IMR-90 (cell line): ENCODE measurements at regions not wholly inside any gene's neighbourhood (a gene's known extent, or its start where the extent isn't known, plus 50 kb on each side); places are given as distances from the start of the nearest gene placed in this dataset.

Experiments used
- ATAC-seq: fragments of 200-7000 bp; cut with Tn5 transposase; 2 replicates; pipeline ENCODE4 v1.9.1; 2020; ENCODE audit warnings: low read depth, mild to moderate bottlenecking, moderate library complexity
- BruUV-seq: library from RNA; stranded (reverse); fragments of 400-500 nt; replicated peaks from 2 replicates; lab custom pipeline; 2021; lab: Mats Ljungman, UMichigan
- CTCF ChIA-PET: fragments of 300-600 bp; formaldehyde crosslinking; extraction: SDS; loops from one replicate; lab custom pipeline; 2021; ENCODE audit warnings: antibody characterized with exemption; lab: Yijun Ruan, JAX
- POLR2A ChIA-PET: fragments of 300-600 bp; sonication (Branson Sonifier 250); formaldehyde crosslinking; loops from one replicate; lab custom pipeline; 2022; ENCODE audit warnings: antibody characterized with exemption; ENCODE audit not compliant: unreplicated experiment; lab: Charles Lee
- DNase-seq: peaks from one replicate; pipeline ENCODE4 v3.0.0; 2013
- H2AFZ ChIP-seq: replicated peaks from 2 replicates; pipeline ENCODE3; 2013; ENCODE audit warnings: low read length, mild to moderate bottlenecking; ENCODE audit not compliant: poor library complexity
- H2AK5ac ChIP-seq: 2 replicates; pipeline ENCODE4 v1.6.1; 2013; ENCODE audit warnings: low read depth, low read length, inconsistent platforms
- H2AK9ac ChIP-seq: replicated peaks from 2 replicates; pipeline ENCODE3; 2013; ENCODE audit warnings: mild to moderate bottlenecking, low read depth, low read length, moderate library complexity; ENCODE audit not compliant: poor library complexity
- H2BK120ac ChIP-seq: 2 replicates; pipeline ENCODE4 v1.6.1; 2013; ENCODE audit warnings: low read depth, low read length, inconsistent platforms
- H2BK15ac ChIP-seq: 3 replicates; pipeline ENCODE4 v1.6.1; 2013; ENCODE audit warnings: low read depth, low read length, inconsistent platforms
- H2BK20ac ChIP-seq: 2 replicates; pipeline ENCODE4 v1.6.1; 2013; ENCODE audit warnings: low read depth, mild to moderate bottlenecking, inconsistent platforms, low read length, moderate library complexity
- H2BK5ac ChIP-seq: 2 replicates; pipeline ENCODE4 v1.6.1; 2013; ENCODE audit warnings: mild to moderate bottlenecking, low read depth, low read length, inconsistent platforms; ENCODE audit not compliant: poor library complexity, severe bottlenecking
- H3K14ac ChIP-seq: replicated peaks from 2 replicates; pipeline ENCODE4 v1.6.1; 2013; ENCODE audit warnings: low read depth, low read length, inconsistent platforms
- H3K18ac ChIP-seq: 2 replicates; pipeline ENCODE4 v1.6.1; 2013; ENCODE audit warnings: low read depth, low read length, control low read depth
- H3K23ac ChIP-seq: 2 replicates; pipeline ENCODE4 v1.6.1; 2013; ENCODE audit warnings: low read depth, low read length, inconsistent platforms
- H3K27ac ChIP-seq: 2 replicates; pipeline ENCODE4 v1.5.1; 2013; ENCODE audit warnings: mild to moderate bottlenecking, control low read depth, low read length; ENCODE audit not compliant: insufficient read depth
- H3K27me3 ChIP-seq: 2 replicates; pipeline ENCODE4 v1.6.1; 2013; ENCODE audit warnings: low read length; ENCODE audit not compliant: control insufficient read depth, insufficient read depth
- H3K36me3 ChIP-seq: 2 replicates; pipeline ENCODE4 v1.6.1; 2013; ENCODE audit warnings: low read length, mixed read lengths; ENCODE audit not compliant: control insufficient read depth, insufficient read depth
- H3K4ac ChIP-seq: 2 replicates; pipeline ENCODE4 v1.6.1; 2013; ENCODE audit warnings: low read depth, low read length, inconsistent platforms
- H3K4me1 ChIP-seq: 2 replicates; pipeline ENCODE4 v1.6.1; 2013; ENCODE audit warnings: low read length, mixed read lengths; ENCODE audit not compliant: control insufficient read depth, insufficient read depth
- H3K4me2 ChIP-seq: 2 replicates; pipeline ENCODE4 v1.6.1; 2013; ENCODE audit warnings: low read depth, mild to moderate bottlenecking, control low read depth, low read length, moderate library complexity
- H3K4me3 ChIP-seq: 2 replicates; pipeline ENCODE4 v1.5.1; 2013; ENCODE audit warnings: low read depth, mild to moderate bottlenecking, control low read depth, low read length, moderate library complexity; ENCODE audit not compliant: insufficient read depth
- H3K56ac ChIP-seq: 2 replicates; pipeline ENCODE4 v1.6.1; 2013; ENCODE audit warnings: low read length, inconsistent platforms; ENCODE audit not compliant: insufficient read depth; ENCODE audit errors: extremely low read depth
- H3K79me1 ChIP-seq, 2 experiments: 2 replicates each; pipeline ENCODE4 v1.6.1; 2013; ENCODE audit warnings: low read length in 2 of 2, inconsistent platforms in 1 of 2, low read depth in 1 of 2
- H3K9ac ChIP-seq: 2 replicates; pipeline ENCODE4 v1.6.1; 2013; ENCODE audit warnings: low read depth, low read length, control low read depth
- H3K9me1 ChIP-seq: 2 replicates; pipeline ENCODE4 v1.6.1; 2013; ENCODE audit warnings: low read length, inconsistent platforms; ENCODE audit not compliant: insufficient read depth
- H3K9me3 ChIP-seq: 2 replicates; pipeline ENCODE4 v1.6.1; 2013; ENCODE audit warnings: low read length; ENCODE audit not compliant: control insufficient read depth, insufficient read depth
- H4K20me1 ChIP-seq: 2 replicates; pipeline ENCODE4 v1.6.1; 2013; ENCODE audit warnings: low read length, inconsistent platforms; ENCODE audit not compliant: insufficient read depth
- H4K5ac ChIP-seq: 2 replicates; pipeline ENCODE4 v1.6.1; 2013; ENCODE audit warnings: mild to moderate bottlenecking, low read depth, low read length, control low read depth
- H4K8ac ChIP-seq, 2 experiments: 2 replicates each; pipeline ENCODE4 v1.6.1; 2013; ENCODE audit warnings: low read depth in 2 of 2, low read length in 2 of 2, control low read depth in 1 of 2, inconsistent platforms in 1 of 2
- H4K91ac ChIP-seq: 2 replicates; pipeline ENCODE4 v1.6.1; 2013; ENCODE audit warnings: low read depth, low read length, inconsistent platforms; ENCODE audit not compliant: insufficient read depth
- BHLHE40 ChIP-seq: fragments of 150-350 bp; IDR thresholded peaks from 2 replicates; pipeline ENCODE4 v1.6.1; 2016; ENCODE audit warnings: mild to moderate bottlenecking, low read depth, low read length
- CEBPB ChIP-seq: IDR thresholded peaks from 2 replicates; pipeline ENCODE4 v1.6.1; 2012; ENCODE audit warnings: low read depth, low read length, improper control_type of control experiment
- CHD1 ChIP-seq: IDR thresholded peaks from 2 replicates; pipeline ENCODE4 v1.6.1; 2012; ENCODE audit warnings: low read depth, low read length, improper control_type of control experiment
- MAZ ChIP-seq: IDR thresholded peaks from 2 replicates; pipeline ENCODE4 v1.6.1; 2012; ENCODE audit warnings: low read depth, mild to moderate bottlenecking, low read length, improper control_type of control experiment, moderate library complexity, borderline replicate concordance
- MXI1 ChIP-seq: IDR thresholded peaks from 2 replicates; pipeline ENCODE4 v1.6.1; 2012; ENCODE audit warnings: low read depth, mild to moderate bottlenecking, low read length, moderate library complexity, borderline replicate concordance
- NFE2L2 ChIP-seq: fragments of 150-350 bp; IDR thresholded peaks from 2 replicates; pipeline ENCODE4 v1.6.1; 2016; ENCODE audit warnings: low read depth, mild to moderate bottlenecking, low read length
- RAD21 ChIP-seq: IDR thresholded peaks from 2 replicates; pipeline ENCODE4 v1.6.1; 2012; ENCODE audit warnings: low read length, improper control_type of control experiment
- WGBS, 2 experiments: methylation state at CpG; one replicate each; pipeline versions ENCODE4 v1.1.5 to v1.1.7; 2013; ENCODE audit warnings: missing lambda C conversion rate in 2 of 2; ENCODE audit not compliant: insufficient read length in 1 of 2; ENCODE audit errors: extremely low coverage in 2 of 2; 5-methylcytosine and 5-hydroxymethylcytosine counted together
- dilution Hi-C: fragments of 300-500 bp; cut with HindIII; formaldehyde crosslinking; loops from one replicate; pipeline ENCODE4 v1.14.3; 2018; ENCODE audit warnings: low sequenced_read_pairs; ENCODE audit not compliant: unreplicated experiment
- in situ Hi-C: fragments of 300-500 bp; cut with MboI; formaldehyde crosslinking; loops from 3 replicates; pipeline ENCODE4 v1.14.3; 2019; ENCODE audit warnings: low sequenced_read_pairs, inconsistent platforms, mixed read lengths
- intact Hi-C: fragments of 100-400 bp; cut with micrococcal nuclease; formaldehyde crosslinking; loops from 2 replicates; pipeline ENCODE4 v1.10.0; 2022
- TF ChIP-seq, protein P1 (sequence below): conservative IDR thresholded peaks from 2 replicates; pipeline ENCODE4 v1.5.1; 2012; ENCODE audit warnings: mild to moderate bottlenecking, low read depth, low read length, improper control_type of control experiment

DNA sequence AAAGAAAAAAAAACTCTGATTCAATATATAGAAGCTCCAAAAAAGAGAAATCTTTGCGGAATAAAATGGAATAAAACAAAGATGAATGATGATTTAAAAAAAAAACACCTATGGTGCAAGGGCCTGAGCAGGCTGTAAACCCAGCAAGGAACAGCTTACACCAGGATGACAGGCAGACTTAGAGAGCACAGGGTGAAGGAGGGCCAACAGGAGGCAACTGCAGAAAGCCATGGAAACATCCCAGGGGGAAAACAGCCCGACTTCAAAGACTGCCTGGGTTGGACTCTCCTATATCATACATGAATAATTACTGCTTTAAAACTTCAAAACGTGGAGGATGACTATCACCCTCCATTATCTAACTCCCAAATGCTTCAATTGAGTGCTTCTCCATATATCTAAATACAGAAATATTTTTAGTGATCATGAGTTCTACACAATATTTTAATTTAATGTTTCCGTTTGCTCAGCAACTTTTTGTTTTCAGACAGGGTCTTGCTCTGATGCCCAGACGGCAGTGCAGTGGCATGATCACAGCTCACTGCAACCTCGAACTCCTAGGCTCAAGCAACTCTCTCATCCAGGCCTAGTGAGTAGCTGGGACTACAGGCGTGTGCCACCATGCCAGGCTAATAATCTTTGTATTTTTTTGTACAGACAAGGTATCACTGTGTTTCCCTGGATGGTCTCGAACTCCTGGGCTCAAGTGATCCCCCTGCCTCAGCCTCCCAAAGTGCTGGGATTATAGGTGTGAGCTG, 456.2 kb downstream of the TBL1XR1 start:
- Histone ChIP-seq H4K20me1 (no peaks in the 10 kb centered on the region), H4K5ac (no peak overlapping the region), H4K8ac (no peak overlapping the region), H4K91ac (no peak overlapping the region), H3K23ac (no peak overlapping the region), H2BK20ac (no peak overlapping the region), H2BK15ac (no peak overlapping the region), H2AK9ac (no peak overlapping the region), H3K27me3 (no peaks in the 10 kb centered on the region), H3K56ac (no peak overlapping the region), H3K4me3 (no peak overlapping the region), H2AK5ac (no peak overlapping the region), H3K9ac (no peak overlapping the region), H3K4me2 (no peak overlapping the region), H3K14ac (no peak overlapping the region), H3K36me3 (no peaks in the 10 kb centered on the region), H3K9me3 (no peaks in the 10 kb centered on the region), H3K4ac (no peak overlapping the region), H3K18ac (no peak overlapping the region), H2BK120ac (no peak overlapping the region; the same call in 1 of the 2 replicates), H3K27ac (no peak overlapping the region), H2BK5ac (no peak overlapping the region), H2AFZ (no peak overlapping the region), H3K9me1 (no peaks in the 10 kb centered on the region), H3K79me1 (no peaks in the 10 kb centered on the region), H3K4me1 (no peaks in the 10 kb centered on the region)
- in situ Hi-C loops (no loop called here), intact Hi-C loops (no loop called here), dilution Hi-C loops (no loop called here)
- no CpG with 5 or more reads among the region's 8 CpGs for WGBS, 2 experiments
- no peak for TF ChIP-seq BHLHE40
- no peak for TF ChIP-seq MXI1
- no peak for TF ChIP-seq CHD1
- no peak for TF ChIP-seq NFE2L2
- TF ChIP-seq RAD21 = no peak
- no peak for TF ChIP-seq CEBPB
- TF ChIP-seq, protein P1, sequence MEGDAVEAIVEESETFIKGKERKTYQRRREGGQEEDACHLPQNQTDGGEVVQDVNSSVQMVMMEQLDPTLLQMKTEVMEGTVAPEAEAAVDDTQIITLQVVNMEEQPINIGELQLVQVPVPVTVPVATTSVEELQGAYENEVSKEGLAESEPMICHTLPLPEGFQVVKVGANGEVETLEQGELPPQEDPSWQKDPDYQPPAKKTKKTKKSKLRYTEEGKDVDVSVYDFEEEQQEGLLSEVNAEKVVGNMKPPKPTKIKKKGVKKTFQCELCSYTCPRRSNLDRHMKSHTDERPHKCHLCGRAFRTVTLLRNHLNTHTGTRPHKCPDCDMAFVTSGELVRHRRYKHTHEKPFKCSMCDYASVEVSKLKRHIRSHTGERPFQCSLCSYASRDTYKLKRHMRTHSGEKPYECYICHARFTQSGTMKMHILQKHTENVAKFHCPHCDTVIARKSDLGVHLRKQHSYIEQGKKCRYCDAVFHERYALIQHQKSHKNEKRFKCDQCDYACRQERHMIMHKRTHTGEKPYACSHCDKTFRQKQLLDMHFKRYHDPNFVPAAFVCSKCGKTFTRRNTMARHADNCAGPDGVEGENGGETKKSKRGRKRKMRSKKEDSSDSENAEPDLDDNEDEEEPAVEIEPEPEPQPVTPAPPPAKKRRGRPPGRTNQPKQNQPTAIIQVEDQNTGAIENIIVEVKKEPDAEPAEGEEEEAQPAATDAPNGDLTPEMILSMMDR = no peak
- TF ChIP-seq MAZ = no peak
- BruUV-seq = no TSS peak
- ChIA-PET POLR2A (no interaction called here), CTCF (no interaction called here)
- DNase-seq = no peak
- no peak for ATAC-seq
